Right lobe of liver (tissue), 4 donors: ENCODE measurements at regions not wholly inside any gene's neighbourhood (a gene's known extent, or its start where the extent isn't known, plus 50 kb on each side); places are given as distances from the start of the nearest gene placed in this dataset.

Experiments used
- POLR2A ChIP-seq: fragments of 450-650 bp; IDR thresholded peaks from one replicate; pipeline ENCODE4 v1.6.1; 2017; ENCODE audit warnings: antibody characterized with exemption, mild to moderate bottlenecking
- TF ChIP-seq, protein P1 (sequence below), 4 donors: fragments of 200-600 bp in 3 of 4; fragments of 450-650 bp in 1 of 4; IDR thresholded peaks; one replicate each; pipeline versions ENCODE4 v1.5.1 to v1.8.0; 2016 to 2022; ENCODE audit warnings: antibody characterized with exemption in 4 of 4, mild to moderate bottlenecking in 2 of 4
- donor health status: DM: no; HTN: no; CAD: no.
- donor health status: DM: no; HTN: no; CAD: no.
- donor health status: DM: no; HTN: yes; CAD: no.

DNA sequence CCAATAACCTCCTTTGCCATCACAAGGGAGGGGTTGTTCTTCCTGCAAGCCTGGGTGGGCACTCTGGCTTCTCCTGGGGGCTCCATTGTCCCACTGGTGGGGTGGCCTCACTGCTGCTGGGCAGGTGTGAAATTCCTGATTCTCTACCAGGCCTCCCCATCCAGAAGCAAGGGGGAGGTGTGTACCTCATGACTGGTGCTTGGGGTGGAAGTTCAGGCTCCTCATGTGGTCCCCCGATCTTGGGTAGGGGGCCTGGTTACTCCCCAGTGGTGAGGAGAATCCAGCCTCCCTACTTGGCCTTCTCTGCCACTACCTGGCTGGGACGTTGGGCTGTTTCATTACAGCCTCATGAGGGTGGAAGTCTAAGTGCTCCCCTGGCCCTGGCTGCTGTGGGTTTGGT lies 433.9 kb downstream of the IRX2 start:
- TF ChIP-seq, protein P1, sequence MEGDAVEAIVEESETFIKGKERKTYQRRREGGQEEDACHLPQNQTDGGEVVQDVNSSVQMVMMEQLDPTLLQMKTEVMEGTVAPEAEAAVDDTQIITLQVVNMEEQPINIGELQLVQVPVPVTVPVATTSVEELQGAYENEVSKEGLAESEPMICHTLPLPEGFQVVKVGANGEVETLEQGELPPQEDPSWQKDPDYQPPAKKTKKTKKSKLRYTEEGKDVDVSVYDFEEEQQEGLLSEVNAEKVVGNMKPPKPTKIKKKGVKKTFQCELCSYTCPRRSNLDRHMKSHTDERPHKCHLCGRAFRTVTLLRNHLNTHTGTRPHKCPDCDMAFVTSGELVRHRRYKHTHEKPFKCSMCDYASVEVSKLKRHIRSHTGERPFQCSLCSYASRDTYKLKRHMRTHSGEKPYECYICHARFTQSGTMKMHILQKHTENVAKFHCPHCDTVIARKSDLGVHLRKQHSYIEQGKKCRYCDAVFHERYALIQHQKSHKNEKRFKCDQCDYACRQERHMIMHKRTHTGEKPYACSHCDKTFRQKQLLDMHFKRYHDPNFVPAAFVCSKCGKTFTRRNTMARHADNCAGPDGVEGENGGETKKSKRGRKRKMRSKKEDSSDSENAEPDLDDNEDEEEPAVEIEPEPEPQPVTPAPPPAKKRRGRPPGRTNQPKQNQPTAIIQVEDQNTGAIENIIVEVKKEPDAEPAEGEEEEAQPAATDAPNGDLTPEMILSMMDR (IDR thresholded peaks at IDR 0.05), result no peak
- no peak for TF ChIP-seq POLR2A
